IMR-90 (cell line): ENCODE measurements at regions not wholly inside any gene's neighbourhood (a gene's known extent, or its start where the extent isn't known, plus 50 kb on each side); places are given as distances from the start of the nearest gene placed in this dataset.

Source experiments
- ATAC-seq: fragments of 200-7000 bp; cut with Tn5 transposase; 2 replicates; pipeline ENCODE4 v1.9.1; 2020; ENCODE audit warnings: low read depth, mild to moderate bottlenecking, moderate library complexity
- BruUV-seq: library from RNA; stranded (reverse); fragments of 400-500 nt; replicated peaks from 2 replicates; lab custom pipeline; 2021; lab: Mats Ljungman, UMichigan
- CTCF ChIA-PET: fragments of 300-600 bp; formaldehyde crosslinking; extraction: SDS; loops from one replicate; lab custom pipeline; 2021; ENCODE audit warnings: antibody characterized with exemption; lab: Yijun Ruan, JAX
- POLR2A ChIA-PET: fragments of 300-600 bp; sonication (Branson Sonifier 250); formaldehyde crosslinking; loops from one replicate; lab custom pipeline; 2022; ENCODE audit warnings: antibody characterized with exemption; ENCODE audit not compliant: unreplicated experiment; lab: Charles Lee
- DNase-seq: peaks from one replicate; pipeline ENCODE4 v3.0.0; 2013
- H2AFZ ChIP-seq: replicated peaks from 2 replicates; pipeline ENCODE3; 2013; ENCODE audit warnings: low read length, mild to moderate bottlenecking; ENCODE audit not compliant: poor library complexity
- H2AK5ac ChIP-seq: 2 replicates; pipeline ENCODE4 v1.6.1; 2013; ENCODE audit warnings: low read depth, low read length, inconsistent platforms
- H2AK9ac ChIP-seq: replicated peaks from 2 replicates; pipeline ENCODE3; 2013; ENCODE audit warnings: mild to moderate bottlenecking, low read depth, low read length, moderate library complexity; ENCODE audit not compliant: poor library complexity
- H2BK120ac ChIP-seq: 2 replicates; pipeline ENCODE4 v1.6.1; 2013; ENCODE audit warnings: low read depth, low read length, inconsistent platforms
- H2BK15ac ChIP-seq: 3 replicates; pipeline ENCODE4 v1.6.1; 2013; ENCODE audit warnings: low read depth, low read length, inconsistent platforms
- H2BK20ac ChIP-seq: 2 replicates; pipeline ENCODE4 v1.6.1; 2013; ENCODE audit warnings: low read depth, mild to moderate bottlenecking, inconsistent platforms, low read length, moderate library complexity
- H2BK5ac ChIP-seq: 2 replicates; pipeline ENCODE4 v1.6.1; 2013; ENCODE audit warnings: mild to moderate bottlenecking, low read depth, low read length, inconsistent platforms; ENCODE audit not compliant: poor library complexity, severe bottlenecking
- H3K14ac ChIP-seq: replicated peaks from 2 replicates; pipeline ENCODE4 v1.6.1; 2013; ENCODE audit warnings: low read depth, low read length, inconsistent platforms
- H3K18ac ChIP-seq: 2 replicates; pipeline ENCODE4 v1.6.1; 2013; ENCODE audit warnings: low read depth, low read length, control low read depth
- H3K23ac ChIP-seq: 2 replicates; pipeline ENCODE4 v1.6.1; 2013; ENCODE audit warnings: low read depth, low read length, inconsistent platforms
- H3K27ac ChIP-seq: 2 replicates; pipeline ENCODE4 v1.5.1; 2013; ENCODE audit warnings: mild to moderate bottlenecking, control low read depth, low read length; ENCODE audit not compliant: insufficient read depth
- H3K27me3 ChIP-seq: 2 replicates; pipeline ENCODE4 v1.6.1; 2013; ENCODE audit warnings: low read length; ENCODE audit not compliant: control insufficient read depth, insufficient read depth
- H3K36me3 ChIP-seq: 2 replicates; pipeline ENCODE4 v1.6.1; 2013; ENCODE audit warnings: low read length, mixed read lengths; ENCODE audit not compliant: control insufficient read depth, insufficient read depth
- H3K4ac ChIP-seq: 2 replicates; pipeline ENCODE4 v1.6.1; 2013; ENCODE audit warnings: low read depth, low read length, inconsistent platforms
- H3K4me1 ChIP-seq: 2 replicates; pipeline ENCODE4 v1.6.1; 2013; ENCODE audit warnings: low read length, mixed read lengths; ENCODE audit not compliant: control insufficient read depth, insufficient read depth
- H3K4me2 ChIP-seq: 2 replicates; pipeline ENCODE4 v1.6.1; 2013; ENCODE audit warnings: low read depth, mild to moderate bottlenecking, control low read depth, low read length, moderate library complexity
- H3K4me3 ChIP-seq: 2 replicates; pipeline ENCODE4 v1.5.1; 2013; ENCODE audit warnings: low read depth, mild to moderate bottlenecking, control low read depth, low read length, moderate library complexity; ENCODE audit not compliant: insufficient read depth
- H3K56ac ChIP-seq: 2 replicates; pipeline ENCODE4 v1.6.1; 2013; ENCODE audit warnings: low read length, inconsistent platforms; ENCODE audit not compliant: insufficient read depth; ENCODE audit errors: extremely low read depth
- H3K79me1 ChIP-seq, 2 experiments: 2 replicates each; pipeline ENCODE4 v1.6.1; 2013; ENCODE audit warnings: low read length in 2 of 2, inconsistent platforms in 1 of 2, low read depth in 1 of 2
- H3K9ac ChIP-seq: 2 replicates; pipeline ENCODE4 v1.6.1; 2013; ENCODE audit warnings: low read depth, low read length, control low read depth
- H3K9me1 ChIP-seq: 2 replicates; pipeline ENCODE4 v1.6.1; 2013; ENCODE audit warnings: low read length, inconsistent platforms; ENCODE audit not compliant: insufficient read depth
- H3K9me3 ChIP-seq: 2 replicates; pipeline ENCODE4 v1.6.1; 2013; ENCODE audit warnings: low read length; ENCODE audit not compliant: control insufficient read depth, insufficient read depth
- H4K20me1 ChIP-seq: 2 replicates; pipeline ENCODE4 v1.6.1; 2013; ENCODE audit warnings: low read length, inconsistent platforms; ENCODE audit not compliant: insufficient read depth
- H4K5ac ChIP-seq: 2 replicates; pipeline ENCODE4 v1.6.1; 2013; ENCODE audit warnings: mild to moderate bottlenecking, low read depth, low read length, control low read depth
- H4K8ac ChIP-seq, 2 experiments: 2 replicates each; pipeline ENCODE4 v1.6.1; 2013; ENCODE audit warnings: low read depth in 2 of 2, low read length in 2 of 2, control low read depth in 1 of 2, inconsistent platforms in 1 of 2
- H4K91ac ChIP-seq: 2 replicates; pipeline ENCODE4 v1.6.1; 2013; ENCODE audit warnings: low read depth, low read length, inconsistent platforms; ENCODE audit not compliant: insufficient read depth
- BHLHE40 ChIP-seq: fragments of 150-350 bp; IDR thresholded peaks from 2 replicates; pipeline ENCODE4 v1.6.1; 2016; ENCODE audit warnings: mild to moderate bottlenecking, low read depth, low read length
- CEBPB ChIP-seq: IDR thresholded peaks from 2 replicates; pipeline ENCODE4 v1.6.1; 2012; ENCODE audit warnings: low read depth, low read length, improper control_type of control experiment
- CHD1 ChIP-seq: IDR thresholded peaks from 2 replicates; pipeline ENCODE4 v1.6.1; 2012; ENCODE audit warnings: low read depth, low read length, improper control_type of control experiment
- FOS ChIP-seq: fragments of 150-350 bp; IDR thresholded peaks from 2 replicates; pipeline ENCODE4 v1.6.1; 2016; ENCODE audit warnings: low read depth, low read length
- MAFK ChIP-seq: IDR thresholded peaks from 2 replicates; pipeline ENCODE4 v1.6.1; 2012; ENCODE audit warnings: low read depth, low read length, improper control_type of control experiment
- MAZ ChIP-seq: IDR thresholded peaks from 2 replicates; pipeline ENCODE4 v1.6.1; 2012; ENCODE audit warnings: low read depth, mild to moderate bottlenecking, low read length, improper control_type of control experiment, moderate library complexity, borderline replicate concordance
- MXI1 ChIP-seq: IDR thresholded peaks from 2 replicates; pipeline ENCODE4 v1.6.1; 2012; ENCODE audit warnings: low read depth, mild to moderate bottlenecking, low read length, moderate library complexity, borderline replicate concordance
- NFE2L2 ChIP-seq: fragments of 150-350 bp; IDR thresholded peaks from 2 replicates; pipeline ENCODE4 v1.6.1; 2016; ENCODE audit warnings: low read depth, mild to moderate bottlenecking, low read length
- POLR2A ChIP-seq: IDR thresholded peaks from 2 replicates; pipeline ENCODE4 v1.6.1; 2012; ENCODE audit warnings: mild to moderate bottlenecking, low read depth, low read length
- RAD21 ChIP-seq: IDR thresholded peaks from 2 replicates; pipeline ENCODE4 v1.6.1; 2012; ENCODE audit warnings: low read length, improper control_type of control experiment
- RCOR1 ChIP-seq: IDR thresholded peaks from 2 replicates; pipeline ENCODE4 v1.6.1; 2012; ENCODE audit warnings: mild to moderate bottlenecking, low read length, improper control_type of control experiment; ENCODE audit not compliant: insufficient replicate concordance
- RFX5 ChIP-seq: IDR thresholded peaks from 2 replicates; pipeline ENCODE4 v1.8.0; 2012; ENCODE audit warnings: low read depth, mild to moderate bottlenecking, low read length, moderate library complexity
- SMC3 ChIP-seq: fragments of 150-350 bp; IDR thresholded peaks from 2 replicates; pipeline ENCODE4 v1.6.1; 2016; ENCODE audit warnings: low read depth, mild to moderate bottlenecking, antibody characterized with exemption, low read length, moderate library complexity
- WGBS, 2 experiments: methylation state at CpG; one replicate each; pipeline versions ENCODE4 v1.1.5 to v1.1.7; 2013; ENCODE audit warnings: missing lambda C conversion rate in 2 of 2; ENCODE audit not compliant: insufficient read length in 1 of 2; ENCODE audit errors: extremely low coverage in 2 of 2; 5-methylcytosine and 5-hydroxymethylcytosine counted together
- dilution Hi-C: fragments of 300-500 bp; cut with HindIII; formaldehyde crosslinking; loops from one replicate; pipeline ENCODE4 v1.14.3; 2018; ENCODE audit warnings: low sequenced_read_pairs; ENCODE audit not compliant: unreplicated experiment
- in situ Hi-C: fragments of 300-500 bp; cut with MboI; formaldehyde crosslinking; loops from 3 replicates; pipeline ENCODE4 v1.14.3; 2019; ENCODE audit warnings: low sequenced_read_pairs, inconsistent platforms, mixed read lengths
- intact Hi-C: fragments of 100-400 bp; cut with micrococcal nuclease; formaldehyde crosslinking; loops from 2 replicates; pipeline ENCODE4 v1.10.0; 2022
- TF ChIP-seq, protein P1 (sequence below): fragments of 150-350 bp; IDR thresholded peaks from 2 replicates; pipeline ENCODE4 v1.6.1; 2017; ENCODE audit warnings: mild to moderate bottlenecking, antibody characterized with exemption, low read length, low read depth
- TF ChIP-seq, protein P2 (sequence below): fragments of 150-350 bp; IDR thresholded peaks from 2 replicates; pipeline ENCODE4 v1.6.1; 2016; ENCODE audit warnings: low read depth, mild to moderate bottlenecking, low read length, moderate library complexity, borderline replicate concordance
- TF ChIP-seq, protein P3 (sequence below): conservative IDR thresholded peaks from 2 replicates; pipeline ENCODE4 v1.5.1; 2012; ENCODE audit warnings: mild to moderate bottlenecking, low read depth, low read length, improper control_type of control experiment

DNA sequence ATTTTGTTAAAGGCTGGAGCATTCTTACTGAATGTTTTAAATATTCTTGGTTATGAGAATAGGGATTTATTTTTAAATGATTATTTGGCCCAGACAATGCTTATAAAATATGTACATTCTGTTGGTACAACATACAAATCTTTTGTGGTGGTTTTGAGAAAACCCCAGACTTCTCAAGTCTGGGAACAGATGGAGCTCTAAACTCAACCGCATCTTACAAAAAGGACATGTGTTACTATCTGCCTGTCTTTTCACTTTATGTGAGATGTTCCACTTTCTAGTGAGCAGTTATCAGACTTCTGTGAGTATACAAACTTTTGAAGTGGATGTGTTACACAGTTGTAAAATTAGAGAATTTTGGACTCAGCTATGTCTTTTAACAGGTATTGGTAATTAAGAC, 135.5 kb upstream of the RBMS3 start:
- H4K5ac ChIP-seq: no peak overlapping the region
- H3K9me3 ChIP-seq: no peaks in the 10 kb centered on the region
- H2AK5ac ChIP-seq: no peak overlapping the region
- H3K18ac ChIP-seq: no peak overlapping the region; the same call in 1 of the 2 replicates
- no peak overlapping the region for H2BK5ac ChIP-seq
- no peaks in the 10 kb centered on the region for H3K27me3 ChIP-seq
- BruUV-seq: no TSS peak
- no peak overlapping the region for H3K4me2 ChIP-seq
- DNase-seq: no peak
- H4K8ac ChIP-seq: no peak overlapping the region
- H3K14ac ChIP-seq: no peak overlapping the region
- in situ Hi-C loops (no loop called here), dilution Hi-C loops (no loop called here), intact Hi-C loops (loop anchor here (2.0 kb wide), 1 partner anchor 135 kb away; the partner anchor contains the start of gene RBMS3)
- H2BK20ac ChIP-seq: no peak overlapping the region
- H3K9ac ChIP-seq: no peak overlapping the region
- H3K56ac ChIP-seq: peak overlapping the region; percentile 27; the same call in 1 of the 2 replicates
- ChIA-PET POLR2A (no interaction called here), CTCF (interaction anchor here (0.6 kb wide), 1 partner anchor 115 kb away, joined by 8 read pairs; no protein-coding TSS in a partner anchor)
- no peak overlapping the region for H2AFZ ChIP-seq
- H2BK15ac ChIP-seq: no peak overlapping the region
- H3K79me1 ChIP-seq: no peaks in the 10 kb centered on the region
- H4K20me1 ChIP-seq: no peaks in the 10 kb centered on the region
- H2AK9ac ChIP-seq: no peak overlapping the region
- WGBS, 2 experiments: no CpG with 5 or more reads among the region's 1 CpG
- no peak overlapping the region for H3K4me3 ChIP-seq
- ATAC-seq: no peak
- no peak overlapping the region for H3K27ac ChIP-seq
- H3K9me1 ChIP-seq: no peaks in the 10 kb centered on the region; the same call in none of the 2 replicates
- no peak overlapping the region for H3K23ac ChIP-seq
- no peaks in the 10 kb centered on the region for H3K36me3 ChIP-seq
- no peak overlapping the region for H4K91ac ChIP-seq
- H2BK120ac ChIP-seq: no peak overlapping the region
- no peak for TF ChIP-seq MXI1
- no peak for TF ChIP-seq POLR2A
- no peak for TF ChIP-seq CHD1
- no peak for TF ChIP-seq RCOR1
- TF ChIP-seq RAD21: no peak
- no peak for TF ChIP-seq FOS
- TF ChIP-seq, protein P1, sequence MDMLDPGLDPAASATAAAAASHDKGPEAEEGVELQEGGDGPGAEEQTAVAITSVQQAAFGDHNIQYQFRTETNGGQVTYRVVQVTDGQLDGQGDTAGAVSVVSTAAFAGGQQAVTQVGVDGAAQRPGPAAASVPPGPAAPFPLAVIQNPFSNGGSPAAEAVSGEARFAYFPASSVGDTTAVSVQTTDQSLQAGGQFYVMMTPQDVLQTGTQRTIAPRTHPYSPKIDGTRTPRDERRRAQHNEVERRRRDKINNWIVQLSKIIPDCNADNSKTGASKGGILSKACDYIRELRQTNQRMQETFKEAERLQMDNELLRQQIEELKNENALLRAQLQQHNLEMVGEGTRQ: no peak
- no peak for TF ChIP-seq RFX5
- no peak for TF ChIP-seq MAFK
- TF ChIP-seq, protein P2, sequence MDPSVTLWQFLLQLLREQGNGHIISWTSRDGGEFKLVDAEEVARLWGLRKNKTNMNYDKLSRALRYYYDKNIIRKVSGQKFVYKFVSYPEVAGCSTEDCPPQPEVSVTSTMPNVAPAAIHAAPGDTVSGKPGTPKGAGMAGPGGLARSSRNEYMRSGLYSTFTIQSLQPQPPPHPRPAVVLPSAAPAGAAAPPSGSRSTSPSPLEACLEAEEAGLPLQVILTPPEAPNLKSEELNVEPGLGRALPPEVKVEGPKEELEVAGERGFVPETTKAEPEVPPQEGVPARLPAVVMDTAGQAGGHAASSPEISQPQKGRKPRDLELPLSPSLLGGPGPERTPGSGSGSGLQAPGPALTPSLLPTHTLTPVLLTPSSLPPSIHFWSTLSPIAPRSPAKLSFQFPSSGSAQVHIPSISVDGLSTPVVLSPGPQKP: no peak
- TF ChIP-seq NFE2L2: no peak
- TF ChIP-seq SMC3: no peak
- TF ChIP-seq MAZ: no peak
- TF ChIP-seq BHLHE40: no peak
- TF ChIP-seq CEBPB: no peak
- TF ChIP-seq, protein P3, sequence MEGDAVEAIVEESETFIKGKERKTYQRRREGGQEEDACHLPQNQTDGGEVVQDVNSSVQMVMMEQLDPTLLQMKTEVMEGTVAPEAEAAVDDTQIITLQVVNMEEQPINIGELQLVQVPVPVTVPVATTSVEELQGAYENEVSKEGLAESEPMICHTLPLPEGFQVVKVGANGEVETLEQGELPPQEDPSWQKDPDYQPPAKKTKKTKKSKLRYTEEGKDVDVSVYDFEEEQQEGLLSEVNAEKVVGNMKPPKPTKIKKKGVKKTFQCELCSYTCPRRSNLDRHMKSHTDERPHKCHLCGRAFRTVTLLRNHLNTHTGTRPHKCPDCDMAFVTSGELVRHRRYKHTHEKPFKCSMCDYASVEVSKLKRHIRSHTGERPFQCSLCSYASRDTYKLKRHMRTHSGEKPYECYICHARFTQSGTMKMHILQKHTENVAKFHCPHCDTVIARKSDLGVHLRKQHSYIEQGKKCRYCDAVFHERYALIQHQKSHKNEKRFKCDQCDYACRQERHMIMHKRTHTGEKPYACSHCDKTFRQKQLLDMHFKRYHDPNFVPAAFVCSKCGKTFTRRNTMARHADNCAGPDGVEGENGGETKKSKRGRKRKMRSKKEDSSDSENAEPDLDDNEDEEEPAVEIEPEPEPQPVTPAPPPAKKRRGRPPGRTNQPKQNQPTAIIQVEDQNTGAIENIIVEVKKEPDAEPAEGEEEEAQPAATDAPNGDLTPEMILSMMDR: no peak
- H3K4me1 ChIP-seq: peaks cover 6% of the 10 kb centered on the region
- H3K4ac ChIP-seq: no peak overlapping the region
